GM23338 (cell line): ENCODE measurements at regions not wholly inside any gene's neighbourhood (a gene's known extent, or its start where the extent isn't known, plus 50 kb on each side); places are given as distances from the start of the nearest gene placed in this dataset.

ENCODE experiments used
- ATAC-seq: fragments of 200-7000 bp; cut with Tn5 transposase; 3 replicates; pipeline ENCODE4 v1.9.1; 2020
- DNase-seq: peaks from one replicate; pipeline ENCODE4 v3.0.0-alpha.2; 2015; ENCODE audit warnings: low spot score
- H2AFZ ChIP-seq: fragments of 200-600 bp; sonication (generic); 2 replicates; pipeline ENCODE4 v1.8.0; 2016; ENCODE audit warnings: antibody characterized with exemption, mild to moderate bottlenecking, moderate library complexity
- H3F3A ChIP-seq: fragments of 200-600 bp; sonication (generic); replicated peaks from 2 replicates; pipeline ENCODE4 v1.8.0; 2017; ENCODE audit warnings: antibody characterized with exemption, mixed run types, low read depth
- H3K27ac ChIP-seq: fragments of 200-600 bp; sonication (generic); 2 replicates; pipeline ENCODE4 v1.6.1; 2016; ENCODE audit warnings: low read depth
- H3K27me3 ChIP-seq: fragments of 200-600 bp; sonication (generic); 2 replicates; pipeline ENCODE4 v1.8.0; 2016; ENCODE audit warnings: mild to moderate bottlenecking, mixed run types, moderate library complexity; ENCODE audit not compliant: insufficient read depth
- H3K36me3 ChIP-seq: fragments of 200-600 bp; sonication (generic); 2 replicates; pipeline ENCODE4 v1.8.0; 2016; ENCODE audit warnings: mild to moderate bottlenecking; ENCODE audit not compliant: insufficient read depth
- H3K4me1 ChIP-seq: fragments of 200-600 bp; sonication (generic); 2 replicates; pipeline ENCODE4 v1.8.0; 2016; ENCODE audit warnings: mild to moderate bottlenecking, moderate library complexity; ENCODE audit not compliant: insufficient read depth
- H3K4me2 ChIP-seq: fragments of 200-600 bp; sonication (generic); 2 replicates; pipeline ENCODE4 v1.7.1; 2017; ENCODE audit warnings: mixed run types
- H3K4me3 ChIP-seq: fragments of 200-600 bp; sonication (generic); 2 replicates; pipeline ENCODE4 v1.6.1; 2016; ENCODE audit warnings: mixed run types
- H3K79me2 ChIP-seq: fragments of 200-600 bp; sonication (generic); replicated peaks from 2 replicates; pipeline ENCODE4 v1.8.0; 2017; ENCODE audit warnings: mild to moderate bottlenecking; ENCODE audit not compliant: insufficient read depth
- H3K9me2 ChIP-seq: fragments of 200-600 bp; sonication (generic); 2 replicates; pipeline ENCODE4 v1.8.0; 2017; ENCODE audit not compliant: insufficient read depth
- H4K20me1 ChIP-seq: fragments of 200-600 bp; sonication (generic); replicated peaks from 2 replicates; pipeline ENCODE4 v1.8.0; 2017; ENCODE audit warnings: mild to moderate bottlenecking; ENCODE audit not compliant: insufficient read depth
- H3K27ac Mint-ChIP-seq: 2 replicates; pipeline ENCODE4 v1.8.0; 2020; ENCODE audit warnings: inconsistent platforms, mild to moderate bottlenecking, moderate library complexity, mixed read lengths
- H3K27me3 Mint-ChIP-seq: 3 replicates; pipeline ENCODE4 v1.8.0; 2022; ENCODE audit warnings: low read depth, mild to moderate bottlenecking, moderate library complexity, mixed read lengths, inconsistent platforms; ENCODE audit not compliant: insufficient read depth, poor library complexity
- H3K36me3 Mint-ChIP-seq: 3 replicates; pipeline ENCODE4 v1.8.0; 2021; ENCODE audit warnings: low read depth, mild to moderate bottlenecking, inconsistent platforms, moderate library complexity, mixed read lengths
- H3K4me1 Mint-ChIP-seq: 3 replicates; pipeline ENCODE4 v1.8.0; 2020; ENCODE audit warnings: mild to moderate bottlenecking, inconsistent platforms, mixed read lengths
- H3K4me3 Mint-ChIP-seq: 3 replicates; pipeline ENCODE4 v1.8.0; 2021; ENCODE audit warnings: moderate library complexity, mild to moderate bottlenecking, inconsistent platforms, mixed read lengths
- H3K9me3 Mint-ChIP-seq: 3 replicates; pipeline ENCODE4 v1.8.0; 2020; ENCODE audit warnings: moderate library complexity, mild to moderate bottlenecking, inconsistent platforms, mixed read lengths
- CREB1 ChIP-seq: fragments of 250-450 bp; sonication (Bioruptor Pico); IDR thresholded peaks from 2 replicates; pipeline ENCODE4 v1.5.0; 2020; ENCODE audit warnings: low read depth, mild to moderate bottlenecking, moderate library complexity
- CTCF ChIP-seq, 2 experiments: fragments of 200-600 bp in 1 of 2; sonication (generic) in 1 of 2; conservative IDR thresholded peaks; 2 replicates each; pipeline versions ENCODE4 v1.5.1 to v1.6.1; 2016 to 2017; ENCODE audit warnings: antibody characterized with exemption in 2 of 2, low read depth in 2 of 2, mild to moderate bottlenecking in 2 of 2, moderate library complexity in 1 of 2
- ETS1 ChIP-seq: IDR thresholded peaks from 2 replicates; pipeline ENCODE4 v1.6.1; 2016; ENCODE audit warnings: antibody characterized with exemption
- EZH2 ChIP-seq: fragments of 200-600 bp; sonication (generic); IDR thresholded peaks from one replicate; pipeline ENCODE4 v1.8.0; 2017; ENCODE audit warnings: antibody characterized with exemption, mild to moderate bottlenecking, low read depth; ENCODE audit not compliant: unreplicated experiment
- EZH2phosphoT487 ChIP-seq: fragments of 200-600 bp; sonication (generic); IDR thresholded peaks from one replicate; pipeline ENCODE4 v1.8.1; 2018; ENCODE audit warnings: antibody characterized with exemption; ENCODE audit not compliant: unreplicated experiment
- JUNB ChIP-seq: IDR thresholded peaks from one replicate; pipeline ENCODE4 v1.6.1; 2016; ENCODE audit warnings: antibody characterized with exemption; ENCODE audit not compliant: unreplicated experiment
- NANOG ChIP-seq: IDR thresholded peaks from 2 replicates; pipeline ENCODE4 v1.6.1; 2016; ENCODE audit warnings: antibody characterized with exemption, borderline replicate concordance
- POLR2AphosphoS5 ChIP-seq: IDR thresholded peaks from 2 replicates; pipeline ENCODE4 v1.6.1; 2016; ENCODE audit warnings: antibody characterized with exemption, low read depth
- ZNF114 ChIP-seq: fragments of 250-450 bp; sonication (Bioruptor Pico); IDR thresholded peaks from 2 replicates; pipeline ENCODE4 v1.5.0; 2020; ENCODE audit warnings: mild to moderate bottlenecking, moderate library complexity
- ZNF462 ChIP-seq: fragments of 250-450 bp; sonication (Bioruptor Pico); IDR thresholded peaks from 2 replicates; pipeline ENCODE4 v1.5.0; 2020; ENCODE audit warnings: mild to moderate bottlenecking, moderate library complexity

- Histone ChIP-seq H3K4me3 (no peak overlapping the region), H4K20me1 (no peaks in the 10 kb centered on the region), H3F3A (no peaks in the 10 kb centered on the region), H3K27ac (no peak overlapping the region), H3K36me3 (no peaks in the 10 kb centered on the region), H2AFZ (no peak overlapping the region), H3K4me2 (no peak overlapping the region), H3K27me3 (no peaks in the 10 kb centered on the region), H3K79me2 (no peaks in the 10 kb centered on the region), H3K4me1 (no peaks in the 10 kb centered on the region; the same call in 1 of the 2 replicates), H3K9me2 (no peaks in the 10 kb centered on the region)
- no peak overlapping the region for H3K27ac Mint-ChIP-seq
- TF ChIP-seq CREB1 (no peak), POLR2AphosphoS5 (no peak), EZH2 (no peak), NANOG (no peak), ETS1 (no peak), JUNB (no peak), CTCF (conservative IDR thresholded peaks at IDR 0.05; ENCODE audit: low read depth in 2 of 2) (no peak; a peak in 1 of 4 replicates)
- ATAC-seq: no peak
- no peaks in the 10 kb centered on the region; the same call in 2 of the 3 replicates for H3K9me3 Mint-ChIP-seq
- no peak overlapping the region for H3K4me3 Mint-ChIP-seq
- no peak for DNase-seq
- no peaks in the 10 kb centered on the region for H3K36me3 Mint-ChIP-seq
- H3K4me1 Mint-ChIP-seq: peaks cover 6% of the 10 kb centered on the region; the same call in 2 of the 3 replicates
- H3K27me3 Mint-ChIP-seq: peaks cover 7% of the 10 kb centered on the region
Measured at GRCh38 chr10:35780970-35781642, 139.0 kb upstream of the FZD8 start.

GRCh38 chr10:35778306-35778705 lies 136.2 kb upstream of the FZD8 start:
- H3F3A ChIP-seq: no peaks in the 10 kb centered on the region
- H3K79me2 ChIP-seq: no peaks in the 10 kb centered on the region
- H3K9me3 Mint-ChIP-seq: peaks cover 5% of the 10 kb centered on the region; the same call in 2 of the 3 replicates
- H3K4me1 Mint-ChIP-seq: no peaks in the 10 kb centered on the region; the same call in 2 of the 3 replicates
- DNase-seq (no peak), ATAC-seq (no peak)
- H3K36me3 ChIP-seq: no peaks in the 10 kb centered on the region
- H3K4me1 ChIP-seq: no peaks in the 10 kb centered on the region
- no peak overlapping the region for H3K4me3 ChIP-seq
- no peaks in the 10 kb centered on the region for H4K20me1 ChIP-seq
- no peak overlapping the region for H3K27ac ChIP-seq
- H3K27me3 ChIP-seq: no peaks in the 10 kb centered on the region
- no peak overlapping the region for H3K4me3 Mint-ChIP-seq
- no peak overlapping the region for H3K27ac Mint-ChIP-seq
- H3K36me3 Mint-ChIP-seq: no peaks in the 10 kb centered on the region
- peak overlapping the region; percentile 43 for H2AFZ ChIP-seq
- no peak overlapping the region for H3K4me2 ChIP-seq
- no peaks in the 10 kb centered on the region for H3K9me2 ChIP-seq
- H3K27me3 Mint-ChIP-seq: peaks cover 12% of the 10 kb centered on the region
- TF ChIP-seq ZNF114 (no peak), EZH2phosphoT487 (no peak), JUNB (no peak), ZNF462 (CRISPR knock-in tag) (no peak), ETS1 (no peak)
